Adrenal gland (tissue), 9 donors: ENCODE measurements at regions not wholly inside any gene's neighbourhood (a gene's known extent, or its start where the extent isn't known, plus 50 kb on each side); places are given as distances from the start of the nearest gene placed in this dataset.

Experiments
- DNase-seq, 7 donors: peaks; one replicate each; pipeline ENCODE4 v3.0.0-alpha.2; 2019 to 2020
- H3K27ac ChIP-seq, 5 donors: fragments of 200-600 bp; sonication (generic) in 4 of 5; 1 replicate in 3 of 5; 2 replicates in 2 of 5; pipeline versions ENCODE4 v1.5.1 to v1.8.0; 2016 to 2020; ENCODE audit warnings: mild to moderate bottlenecking in 1 of 5
- H3K27me3 ChIP-seq: fragments of 200-600 bp; 2 replicates; pipeline ENCODE4 v1.8.0; 2021
- H3K36me3 ChIP-seq, 2 donors: fragments of 200-600 bp; replicated peaks in 1 of 2; 1 replicate in 1 of 2; 2 replicates in 1 of 2; pipeline versions ENCODE4 v1.5.1 to v1.8.0; 2018 to 2022
- H3K4me1 ChIP-seq, 2 donors: fragments of 200-600 bp; replicated peaks in 1 of 2; 1 replicate in 1 of 2; 2 replicates in 1 of 2; pipeline versions ENCODE4 v1.5.1 to v1.8.0; 2018 to 2021
- H3K4me3 ChIP-seq, 4 donors: fragments of 200-600 bp; sonication (generic) in 3 of 4; one replicate each; pipeline ENCODE4 v1.5.1; 2016 to 2018
- H3K9me3 ChIP-seq, 3 donors: fragments of 200-600 bp; sonication (generic) in 1 of 3; replicated peaks in 1 of 3; 1 replicate in 2 of 3; 2 replicates in 1 of 3; pipeline versions ENCODE4 v1.5.1 to v1.8.0; 2016 to 2021
- POLR2A ChIP-seq, 2 donors: fragments of 450-650 bp; IDR thresholded peaks; one replicate each; pipeline ENCODE4 v1.6.1; 2017; ENCODE audit warnings: antibody characterized with exemption in 2 of 2, mild to moderate bottlenecking in 2 of 2, moderate library complexity in 1 of 2
- WGBS, 4 donors: extraction: QIAGEN DNeasy Blood & Tissue Kit in 2 of 4; methylation state at CpG; one replicate each; pipeline versions ENCODE4 v1.1.5 to v1.1.7; 2013 to 2017; 5-methylcytosine and 5-hydroxymethylcytosine counted together
- intact Hi-C, 2 donors: fragments of 100-400 bp; cut with DNase I; formaldehyde crosslinking; loops; one replicate each; pipeline versions ENCODE4 v1.14.1 to v1.15.0; 2022 to 2023
- TF ChIP-seq, protein P1 (sequence below), 6 experiments: fragments of 450-650 bp in 4 of 6; fragments of 200-600 bp in 2 of 6; sonication (generic) in 1 of 6; IDR thresholded peaks; 1 replicate in 5 of 6; 2 replicates in 1 of 6; pipeline versions ENCODE4 v1.5.1 to v1.8.0; 2016 to 2021; ENCODE audit warnings: antibody characterized with exemption in 6 of 6, mild to moderate bottlenecking in 2 of 6, moderate library complexity in 1 of 6
- donor health status: healthy with polysubstance abuse.
- donor health status: Bipolar disorder and iron deficiency.
- donor health status: DM: yes; HTN: yes; CAD: no.
- donor health status: DM: no; HTN: no; CAD: no.
- donor health status: DM: no; HTN: no; CAD: no.

DNA sequence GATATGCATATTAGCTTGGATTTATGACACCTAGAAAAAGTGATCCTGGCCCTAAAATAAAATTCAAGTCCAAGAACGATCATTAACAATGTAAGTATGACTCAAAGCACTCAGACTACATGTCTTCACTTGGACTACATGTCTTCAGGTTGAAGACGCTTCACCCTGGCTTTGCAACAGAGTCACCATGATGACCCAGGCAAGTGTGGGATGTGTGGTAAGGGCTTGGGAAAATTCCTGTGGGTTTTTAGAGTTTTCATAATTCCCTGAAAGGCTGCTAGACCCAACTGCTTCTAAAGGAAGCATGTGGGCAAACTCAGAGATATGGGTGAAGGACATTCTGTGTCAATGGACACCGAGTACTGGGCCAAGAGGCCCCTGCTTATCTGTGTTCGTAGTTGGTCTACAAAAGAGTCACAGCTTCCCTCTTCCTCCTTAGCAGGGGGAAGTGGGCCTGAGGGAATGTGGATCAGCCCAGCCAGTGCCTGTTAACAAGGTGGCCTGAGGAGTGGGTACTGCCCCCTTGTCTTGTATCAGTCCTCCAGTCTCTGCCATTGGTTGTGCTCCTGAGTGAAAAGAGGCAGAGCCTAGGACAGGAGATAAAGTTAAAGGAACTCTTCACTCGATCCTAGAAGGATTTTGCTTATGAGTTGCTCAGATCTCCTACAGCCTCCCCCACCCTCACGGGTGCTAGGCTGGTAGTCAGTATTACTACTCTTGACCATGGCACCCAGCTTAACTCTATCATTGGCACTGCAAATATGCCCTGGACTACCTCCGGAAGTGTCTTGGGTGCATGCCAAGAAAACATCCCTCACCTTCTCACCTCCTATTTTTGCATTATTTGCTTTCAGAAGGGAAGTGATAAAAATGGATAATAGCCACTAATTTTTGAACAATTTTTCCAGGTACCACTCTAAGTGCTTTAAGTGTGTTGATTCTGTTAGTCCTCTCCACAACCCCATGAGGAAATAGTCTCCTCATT is 406.3 kb downstream of the COG6 start:
- H3K9me3 ChIP-seq, result no peaks in the 10 kb centered on the region
- H3K27me3 ChIP-seq, result no peaks in the 10 kb centered on the region
- intact Hi-C loops, result no loop called here
- no peak for DNase-seq
- no peaks in the 10 kb centered on the region for H3K36me3 ChIP-seq
- H3K4me3 ChIP-seq, result no peak overlapping the region
- H3K27ac ChIP-seq, result no peak overlapping the region
- 75 to 82% (median 78%) methylated on average over 7 of the region's 7 CpGs for WGBS, 4 donors
- TF ChIP-seq POLR2A (IDR thresholded peaks at IDR 0.05), result no peak
- H3K4me1 ChIP-seq, result no peaks in the 10 kb centered on the region

DNA sequence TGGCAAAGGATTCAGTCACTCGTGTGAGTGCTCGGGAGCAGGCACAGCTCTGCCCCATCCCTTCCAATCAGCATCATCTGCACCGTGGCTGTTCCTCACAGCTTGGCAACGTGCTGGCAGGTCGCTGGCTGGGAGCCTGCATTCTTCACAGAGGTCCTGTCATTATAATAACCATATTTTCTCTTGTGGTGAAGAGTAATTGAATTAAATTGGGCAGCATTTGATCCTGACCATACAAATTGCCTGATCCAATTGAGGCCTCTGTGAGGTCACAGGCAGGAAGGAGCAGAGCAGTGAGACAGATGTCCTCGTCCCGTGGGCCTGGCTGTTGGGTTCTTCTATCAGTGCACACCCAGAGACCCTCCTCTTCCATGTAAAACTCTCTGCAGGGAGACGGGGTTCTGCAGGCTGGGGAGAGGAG is 407.8 kb downstream of the COG6 start:
- no peak for TF ChIP-seq POLR2A (IDR thresholded peaks at IDR 0.05)
- TF ChIP-seq, protein P1, sequence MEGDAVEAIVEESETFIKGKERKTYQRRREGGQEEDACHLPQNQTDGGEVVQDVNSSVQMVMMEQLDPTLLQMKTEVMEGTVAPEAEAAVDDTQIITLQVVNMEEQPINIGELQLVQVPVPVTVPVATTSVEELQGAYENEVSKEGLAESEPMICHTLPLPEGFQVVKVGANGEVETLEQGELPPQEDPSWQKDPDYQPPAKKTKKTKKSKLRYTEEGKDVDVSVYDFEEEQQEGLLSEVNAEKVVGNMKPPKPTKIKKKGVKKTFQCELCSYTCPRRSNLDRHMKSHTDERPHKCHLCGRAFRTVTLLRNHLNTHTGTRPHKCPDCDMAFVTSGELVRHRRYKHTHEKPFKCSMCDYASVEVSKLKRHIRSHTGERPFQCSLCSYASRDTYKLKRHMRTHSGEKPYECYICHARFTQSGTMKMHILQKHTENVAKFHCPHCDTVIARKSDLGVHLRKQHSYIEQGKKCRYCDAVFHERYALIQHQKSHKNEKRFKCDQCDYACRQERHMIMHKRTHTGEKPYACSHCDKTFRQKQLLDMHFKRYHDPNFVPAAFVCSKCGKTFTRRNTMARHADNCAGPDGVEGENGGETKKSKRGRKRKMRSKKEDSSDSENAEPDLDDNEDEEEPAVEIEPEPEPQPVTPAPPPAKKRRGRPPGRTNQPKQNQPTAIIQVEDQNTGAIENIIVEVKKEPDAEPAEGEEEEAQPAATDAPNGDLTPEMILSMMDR (IDR thresholded peaks at IDR 0.05), result no peak
- Histone ChIP-seq H3K27ac (no peak overlapping the region), H3K27me3 (no peaks in the 10 kb centered on the region), H3K9me3 (no peaks in the 10 kb centered on the region), H3K36me3 (no peaks in the 10 kb centered on the region), H3K4me1 (no peaks in the 10 kb centered on the region), H3K4me3 (no peak overlapping the region)
- intact Hi-C loops, result no loop called here
- 64 to 77% (median 73%) methylated on average over 8 of the region's 8 CpGs for WGBS, 4 donors
- DNase-seq, result peak in 1 of 7 donors; percentile 79

DNA sequence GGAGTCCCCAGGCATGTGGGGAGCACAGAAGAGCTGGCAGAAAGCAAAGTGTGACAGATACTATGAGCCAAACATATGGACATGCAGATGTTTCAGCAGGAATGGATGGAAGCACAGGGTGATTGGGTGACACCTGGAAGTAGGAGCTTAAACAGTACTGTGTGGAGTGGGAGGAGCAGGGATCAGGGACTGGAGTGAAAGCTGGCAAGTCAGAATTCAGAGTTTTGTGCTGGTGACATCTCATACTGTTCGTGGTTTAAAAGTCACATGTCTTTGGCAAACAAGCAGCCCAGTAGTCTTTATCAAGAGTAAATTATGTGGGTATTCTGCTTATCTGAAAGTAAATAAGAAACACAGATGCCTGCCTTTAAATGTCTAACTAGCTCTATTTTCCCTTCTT is 408.2 kb downstream of the COG6 start:
- WGBS, 4 donors, result 45 to 55% (median 52%) methylated on average over 1 of the region's 1 CpG
- no peak for DNase-seq
- TF ChIP-seq, protein P1 (IDR thresholded peaks at IDR 0.05), result no peak
- no peak for TF ChIP-seq POLR2A (IDR thresholded peaks at IDR 0.05)
- Histone ChIP-seq H3K4me3 (no peak overlapping the region), H3K9me3 (no peaks in the 10 kb centered on the region), H3K4me1 (no peaks in the 10 kb centered on the region), H3K27me3 (no peaks in the 10 kb centered on the region), H3K36me3 (no peaks in the 10 kb centered on the region), H3K27ac (no peak overlapping the region)
- intact Hi-C loops, result no loop called here

DNA sequence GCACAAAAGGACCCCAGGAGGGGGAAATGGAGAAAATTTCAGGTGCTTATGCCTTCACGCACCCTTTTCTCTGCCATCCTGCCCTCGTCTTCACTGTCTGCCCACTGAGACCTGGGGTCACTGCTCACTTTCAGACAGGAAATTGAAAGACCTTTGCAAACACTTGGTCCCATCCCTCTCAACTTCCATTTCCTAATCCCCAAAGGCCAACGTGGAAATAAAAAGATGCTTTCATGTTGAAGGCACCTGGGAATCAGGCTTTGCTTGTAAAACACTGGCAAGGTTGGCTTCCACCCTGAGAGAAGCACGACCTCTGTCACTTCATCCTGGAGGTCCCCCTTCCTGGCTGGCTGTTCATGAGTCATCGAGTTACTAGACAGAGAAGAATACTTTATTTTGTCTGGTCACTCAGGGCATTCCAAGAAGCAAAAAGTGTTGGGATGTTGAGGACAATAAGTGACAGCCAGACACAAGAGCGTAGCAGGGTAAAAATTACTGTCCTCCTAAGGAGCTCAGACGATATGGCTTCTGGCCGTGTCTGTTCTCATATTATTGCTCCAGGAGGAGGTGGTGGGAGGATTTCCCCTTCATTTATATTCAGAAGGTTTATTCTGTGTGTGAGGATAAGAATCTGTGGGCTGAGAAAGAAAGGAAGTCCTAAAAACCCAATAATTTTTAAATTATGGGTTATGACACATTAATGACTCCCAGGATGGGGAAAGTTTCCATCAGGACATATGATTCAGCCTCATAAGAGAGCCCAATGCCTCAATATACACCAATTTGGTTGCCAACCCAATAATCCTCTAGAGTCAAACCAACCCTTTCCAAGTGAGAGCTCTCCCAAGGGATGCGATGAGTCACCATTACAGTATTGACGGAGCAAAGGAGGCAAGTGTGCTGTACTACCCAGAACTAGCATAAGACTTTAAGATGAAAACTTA is 409.0 kb downstream of the COG6 start:
- no peaks in the 10 kb centered on the region for H3K27me3 ChIP-seq
- H3K4me1 ChIP-seq, result peaks cover 0 to 1% of the 10 kb centered on the region in 2 donors
- TF ChIP-seq, protein P1 (IDR thresholded peaks at IDR 0.05), result no peak
- TF ChIP-seq POLR2A (IDR thresholded peaks at IDR 0.05), result no peak
- DNase-seq, result no peak
- H3K9me3 ChIP-seq, result no peaks in the 10 kb centered on the region
- intact Hi-C loops, result loop anchor here (5.0 kb wide), 1 partner anchor 618 kb away; no protein-coding TSS in a partner anchor
- H3K36me3 ChIP-seq, result no peaks in the 10 kb centered on the region
- 74 to 79% (median 77%) methylated on average over 10 of the region's 10 CpGs for WGBS, 4 donors
- no peak overlapping the region for H3K27ac ChIP-seq
- H3K4me3 ChIP-seq, result no peak overlapping the region
